EL (cell line): ENCODE measurements at regions not wholly inside any gene's neighbourhood (a gene's known extent, or its start where the extent isn't known, plus 50 kb on each side); places are given as distances from the start of the nearest gene placed in this dataset.

Source experiments
- DNase-seq: peaks from one replicate; pipeline ENCODE4 v3.0.0-alpha.2; 2016

DNA sequence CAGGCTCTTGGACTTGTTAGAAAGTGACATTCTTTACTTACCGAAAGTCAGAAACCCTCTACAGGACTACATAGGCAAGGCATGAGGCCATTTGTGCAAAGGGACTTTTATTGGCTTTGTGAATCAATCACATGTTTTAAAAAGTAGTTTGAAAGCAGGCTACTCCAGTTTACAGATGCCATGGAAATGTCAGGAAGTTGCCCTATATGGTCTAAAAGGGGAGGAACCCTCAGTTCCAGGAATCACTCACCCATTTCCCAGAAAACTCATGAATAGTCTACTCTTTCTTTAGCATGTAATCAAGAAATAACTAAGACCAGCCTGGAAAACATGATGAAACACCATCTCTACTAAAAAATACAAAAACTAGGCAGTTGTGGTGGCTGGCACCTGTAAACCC, 51.0 kb upstream of the MKRN3 start:
- DNase-seq, result no peak

DNA sequence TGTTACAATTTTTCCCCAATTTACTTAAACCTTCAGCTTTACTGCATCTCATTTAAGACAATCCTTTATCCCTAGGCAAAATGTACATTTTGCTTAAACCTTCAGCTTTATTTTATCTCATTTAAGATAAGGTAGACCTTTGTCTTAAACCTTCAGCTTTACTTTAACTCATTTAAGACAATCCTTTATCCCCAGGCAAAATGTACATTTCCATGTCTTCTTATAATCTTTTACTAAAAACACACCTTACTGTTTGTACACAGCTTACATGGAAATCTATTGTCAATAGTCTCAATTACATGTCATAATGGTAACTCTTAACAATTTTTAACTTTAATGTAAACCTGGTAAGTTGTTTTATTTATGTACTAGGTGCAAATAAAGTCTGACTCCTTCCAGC, 58.7 kb upstream of the MKRN3 start:
- DNase-seq, result no peak

DNA sequence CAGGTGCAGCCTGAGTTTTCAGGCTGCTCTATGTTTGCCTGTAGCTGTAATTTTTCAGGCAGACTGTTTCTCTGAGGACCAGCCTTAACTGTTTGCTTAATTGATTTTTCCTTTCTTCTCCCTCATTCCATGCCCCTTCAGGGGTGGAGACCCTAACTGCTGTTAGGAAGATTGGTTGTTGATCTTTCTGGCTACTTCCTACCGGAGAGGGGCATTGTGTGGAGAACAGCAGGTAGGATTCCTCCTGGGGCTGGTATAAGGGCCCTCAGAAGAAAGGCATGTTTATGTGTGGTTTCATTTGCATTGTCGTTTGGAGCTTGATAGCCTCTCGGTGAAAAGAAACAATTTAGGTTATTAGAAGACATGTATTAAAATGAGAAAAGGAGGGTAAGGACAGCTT, 56.9 kb upstream of the GOLGA6L2 start:
- no peak for DNase-seq

DNA sequence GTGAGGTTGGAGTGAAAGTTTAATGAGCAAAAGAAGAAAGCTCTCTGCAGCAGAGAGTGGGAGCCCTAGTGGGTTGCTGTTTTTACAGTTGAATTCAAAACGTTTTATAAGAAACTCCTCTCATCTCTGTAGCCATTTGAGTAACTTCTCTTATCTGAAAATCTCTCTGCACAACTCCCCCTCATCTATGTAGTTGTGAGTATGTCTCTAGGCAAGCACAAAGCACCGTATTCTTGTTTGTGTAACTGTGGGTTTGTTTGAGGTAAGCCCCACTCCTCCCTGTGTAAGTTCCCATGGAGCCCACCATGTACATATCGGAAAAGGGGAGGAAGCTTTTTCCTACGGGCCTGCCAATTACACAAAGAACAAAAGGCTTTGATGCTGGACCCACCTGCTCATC, 56.5 kb upstream of the GOLGA6L2 start:
- no peak for DNase-seq

DNA sequence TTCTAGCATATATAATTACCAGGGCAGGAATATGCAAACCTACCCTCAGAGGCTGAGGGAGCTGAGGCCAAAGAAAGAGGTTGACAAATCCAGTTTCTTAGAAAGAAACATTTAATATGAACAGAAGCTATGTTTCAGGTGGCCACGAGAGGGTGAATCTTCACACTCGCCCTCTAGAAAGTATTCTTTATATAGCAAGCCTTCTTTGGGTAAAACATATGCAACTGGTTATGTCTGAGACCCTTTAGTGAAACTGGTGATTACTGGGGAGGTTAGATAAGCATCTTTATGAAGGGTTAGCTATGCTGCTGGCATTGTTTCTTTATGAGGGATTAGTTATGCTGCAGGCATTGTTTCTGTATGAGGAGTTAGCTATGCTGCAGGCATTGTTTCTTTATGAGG, 50.7 kb upstream of the GOLGA6L2 start:
- peak; percentile 3 for DNase-seq
